Esophagus (tissue), 2 donors: ENCODE measurements at regions not wholly inside any gene's neighbourhood (a gene's known extent, or its start where the extent isn't known, plus 50 kb on each side); places are given as distances from the start of the nearest gene placed in this dataset.

Experiments used
- H3K27ac ChIP-seq, 2 donors: one replicate each; pipeline ENCODE4 v1.5.1; 2013; ENCODE audit warnings: low read depth in 2 of 2, mild to moderate bottlenecking in 2 of 2, inconsistent platforms in 1 of 2, low read length in 1 of 2, moderate library complexity in 1 of 2
- H3K27me3 ChIP-seq, 2 donors: one replicate each; pipeline ENCODE4 v1.6.1; 2013; ENCODE audit warnings: low read length in 2 of 2, control low read depth in 1 of 2, mild to moderate bottlenecking in 1 of 2; ENCODE audit not compliant: insufficient read depth in 2 of 2, control insufficient read depth in 1 of 2
- H3K36me3 ChIP-seq, 2 donors: one replicate each; pipeline ENCODE4 v1.6.1; 2013; ENCODE audit warnings: low read length in 1 of 2; ENCODE audit not compliant: control insufficient read depth in 2 of 2, insufficient read depth in 2 of 2
- H3K4me1 ChIP-seq, 2 donors: one replicate each; pipeline ENCODE4 v1.6.1; 2013; ENCODE audit warnings: low read length in 1 of 2; ENCODE audit not compliant: control insufficient read depth in 2 of 2, insufficient read depth in 2 of 2
- H3K4me3 ChIP-seq, 2 donors: one replicate each; pipeline ENCODE4 v1.5.1; 2013; ENCODE audit warnings: low read length in 2 of 2, mild to moderate bottlenecking in 2 of 2, low read depth in 1 of 2, moderate library complexity in 1 of 2
- H3K9me3 ChIP-seq, 2 donors: one replicate each; pipeline ENCODE4 v1.6.1; 2013; ENCODE audit warnings: mild to moderate bottlenecking in 2 of 2, low read depth in 1 of 2, low read length in 1 of 2, moderate library complexity in 1 of 2; ENCODE audit not compliant: control insufficient read depth in 2 of 2, insufficient read depth in 1 of 2
- WGBS, 2 donors: extraction: QIAGEN DNeasy Blood & Tissue Kit; methylation state at CpG; one replicate each; pipeline ENCODE4 v1.1.7; 2013; 5-methylcytosine and 5-hydroxymethylcytosine counted together
- donor health status: healthy with polysubstance abuse.
- donor health status: Bipolar disorder and iron deficiency.

DNA sequence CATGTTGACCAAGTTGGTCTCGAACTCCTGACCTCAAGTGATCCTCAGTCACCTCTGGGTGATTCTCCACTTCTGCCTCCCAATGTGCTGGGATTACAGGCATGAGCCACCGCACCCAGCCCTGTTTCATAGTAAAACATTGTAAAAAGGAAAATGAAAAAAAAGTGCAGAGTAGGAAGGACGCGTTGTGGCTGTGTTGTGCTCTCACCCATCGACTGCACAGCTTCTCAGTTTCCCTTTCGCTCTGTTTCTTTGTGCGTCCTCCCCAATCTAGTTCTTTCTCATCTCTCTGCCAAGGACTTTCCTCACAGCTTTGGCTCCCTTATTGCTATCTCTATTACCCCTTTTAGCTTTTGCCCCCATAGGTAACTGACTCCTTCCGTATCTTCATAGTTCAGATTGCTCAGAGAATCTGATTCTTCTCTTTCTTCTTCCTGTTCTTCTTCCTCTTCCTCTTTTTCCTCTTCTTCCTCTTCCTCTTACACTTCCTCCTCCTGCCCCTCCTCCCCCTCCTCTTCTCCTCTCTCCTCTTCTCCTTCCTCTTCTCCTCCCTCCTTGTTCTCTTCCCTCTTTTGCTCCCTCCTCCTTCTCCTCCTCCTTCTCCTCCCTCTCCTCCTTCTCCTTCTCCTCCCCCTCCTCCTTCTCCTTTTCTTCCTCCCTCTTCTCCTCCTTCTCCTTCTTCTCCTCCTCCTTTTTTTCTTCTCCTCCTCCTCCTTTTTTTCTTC is 81.1 kb upstream of the VGLL4 start:
- H3K27ac ChIP-seq, result no peak overlapping the region
- H3K4me3 ChIP-seq, result no peak overlapping the region
- no peaks in the 10 kb centered on the region for H3K9me3 ChIP-seq
- no peaks in the 10 kb centered on the region for H3K4me1 ChIP-seq
- H3K27me3 ChIP-seq, result no peaks in the 10 kb centered on the region
- 85 to 88% methylated on average over 8 of the region's 8 CpGs for WGBS, 2 donors
- H3K36me3 ChIP-seq, result no peaks in the 10 kb centered on the region

DNA sequence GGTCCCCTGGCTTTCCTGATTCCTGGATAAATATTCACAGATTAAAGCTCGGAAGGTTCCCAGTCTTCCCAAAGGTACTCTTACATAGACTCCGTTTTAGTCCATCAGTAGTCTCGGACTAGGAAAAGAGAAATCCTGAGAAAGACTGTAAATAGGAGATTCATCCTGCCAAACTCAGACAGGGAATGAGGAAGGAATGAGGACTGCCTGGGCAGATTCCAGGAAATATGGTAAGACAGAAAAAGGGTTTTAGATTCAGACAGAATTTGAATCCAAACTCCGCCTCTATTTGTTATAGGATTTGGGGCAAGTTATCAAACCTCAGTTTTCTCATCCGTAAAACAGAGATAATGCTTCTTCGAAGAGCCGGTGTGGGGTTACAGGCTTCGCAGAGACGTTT is 77.8 kb upstream of the VGLL4 start:
- Histone ChIP-seq H3K27ac (peak overlapping the region; percentile 99), H3K9me3 (no peaks in the 10 kb centered on the region), H3K4me3 (peak overlapping the region in 1 of 2 donors; percentile 83), H3K27me3 (no peaks in the 10 kb centered on the region), H3K36me3 (no peaks in the 10 kb centered on the region), H3K4me1 (no peaks in the 10 kb centered on the region)
- WGBS, 2 donors, result 60 to 73% methylated on average over 9 of the region's 9 CpGs

- no peaks in the 10 kb centered on the region for H3K4me1 ChIP-seq
- H3K36me3 ChIP-seq, result no peaks in the 10 kb centered on the region
- H3K9me3 ChIP-seq, result no peaks in the 10 kb centered on the region
- H3K27ac ChIP-seq, result peak overlapping the region; percentile 99
- H3K4me3 ChIP-seq, result peak overlapping the region; percentile 83 to 91
- H3K27me3 ChIP-seq, result no peaks in the 10 kb centered on the region
- 20 to 24% methylated on average over 8 of the region's 8 CpGs for WGBS, 2 donors
These were observed 77.2 kb upstream of the VGLL4 start for GRCh38 chr3:11720917-11721411.

DNA sequence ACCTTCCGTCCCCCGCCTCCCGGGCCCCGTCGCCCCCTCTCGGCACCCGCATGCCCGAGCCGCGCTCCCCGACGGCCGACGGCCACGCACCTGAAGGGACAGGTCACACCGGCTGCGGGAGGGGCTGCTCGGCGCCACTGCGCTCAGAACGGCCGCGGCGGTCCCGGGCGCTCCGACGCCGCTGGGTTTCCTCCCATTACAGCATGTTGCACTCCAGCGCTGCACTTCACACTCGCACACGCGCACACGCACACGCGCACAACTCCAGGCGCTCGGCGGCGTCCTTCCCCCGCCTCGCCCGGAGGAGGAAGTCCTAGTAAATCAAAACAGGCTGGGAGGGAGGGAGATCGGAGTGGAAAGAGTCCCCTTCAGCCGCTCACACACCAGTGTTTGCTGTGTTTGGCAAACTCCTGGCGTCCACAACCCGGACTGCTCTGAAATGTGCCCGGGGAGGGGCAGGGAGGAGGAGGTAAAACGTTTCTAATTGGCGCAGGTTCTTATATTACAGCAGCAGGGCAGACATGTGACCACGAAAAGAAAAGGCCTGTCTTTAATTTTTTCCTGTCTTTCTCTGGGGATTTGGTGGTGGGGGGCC is 76.7 kb upstream of the VGLL4 start:
- H3K4me1 ChIP-seq, result no peaks in the 10 kb centered on the region
- no peaks in the 10 kb centered on the region for H3K36me3 ChIP-seq
- WGBS, 2 donors, result 0 to 1% methylated on average over 51 of the region's 51 CpGs
- no peaks in the 10 kb centered on the region for H3K9me3 ChIP-seq
- H3K27ac ChIP-seq, result peak overlapping the region; percentile 99
- H3K4me3 ChIP-seq, result peak overlapping the region; percentile 83 to 91
- no peaks in the 10 kb centered on the region for H3K27me3 ChIP-seq

DNA sequence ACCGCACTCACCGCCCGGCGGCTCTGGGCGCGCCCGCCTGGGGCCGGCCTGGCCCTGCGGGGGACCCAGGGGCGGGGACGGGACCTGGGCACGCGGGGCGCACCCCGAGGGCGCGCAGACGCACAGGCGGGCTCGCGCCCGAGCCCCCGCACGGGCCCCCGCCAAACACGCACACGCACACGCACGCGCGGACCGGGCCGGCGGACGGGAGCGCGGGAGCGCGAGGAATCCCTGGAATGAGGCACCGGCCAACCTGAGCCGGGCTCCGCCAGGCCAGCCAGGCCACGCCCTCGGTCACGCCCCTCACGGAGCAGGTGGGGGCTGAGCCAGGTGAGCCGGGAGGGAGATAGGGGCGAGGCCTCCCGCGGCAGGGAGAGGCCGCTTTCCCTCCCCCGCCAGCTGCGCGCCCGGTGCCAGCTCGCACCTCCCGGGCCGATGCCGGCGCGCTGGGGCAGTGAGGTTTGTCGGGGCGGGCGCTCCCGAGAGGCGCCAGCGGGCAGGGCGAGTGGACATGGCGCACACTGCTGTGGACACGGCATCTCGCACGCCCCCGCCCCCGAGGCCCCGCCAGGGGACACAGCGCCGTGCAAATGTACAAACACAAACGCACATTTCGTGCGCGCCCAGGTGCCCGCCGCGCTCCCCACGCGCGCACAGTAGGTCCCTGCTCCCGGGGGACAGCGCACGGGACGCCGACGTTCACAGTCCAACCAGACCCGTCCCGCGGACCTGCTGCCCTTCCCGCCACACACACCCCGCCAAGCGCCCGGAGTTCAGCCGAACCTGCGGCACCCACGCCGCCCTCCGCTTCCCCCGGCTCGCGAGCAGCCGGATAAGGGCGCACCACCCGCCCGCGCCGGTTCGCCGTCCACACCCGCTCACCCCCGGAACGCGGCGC is 75.9 kb upstream of the VGLL4 start:
- Histone ChIP-seq H3K36me3 (no peaks in the 10 kb centered on the region), H3K4me3 (peak overlapping the region; percentile 83 to 91), H3K9me3 (no peaks in the 10 kb centered on the region), H3K27ac (peak overlapping the region; percentile 99), H3K4me1 (no peaks in the 10 kb centered on the region), H3K27me3 (no peaks in the 10 kb centered on the region)
- WGBS, 2 donors, result 0% methylated on average over 102 to 121 of the region's 121 CpGs

- H3K4me3 ChIP-seq, result peak overlapping the region; percentile 83 to 91
- H3K27me3 ChIP-seq, result no peaks in the 10 kb centered on the region
- 0 to 1% methylated on average over 37 to 44 of the region's 44 CpGs for WGBS, 2 donors
- H3K27ac ChIP-seq, result peak overlapping the region; percentile 99
- peaks cover 0 to under 1% of the 10 kb centered on the region in 2 donors for H3K4me1 ChIP-seq
- H3K36me3 ChIP-seq, result no peaks in the 10 kb centered on the region
- no peaks in the 10 kb centered on the region for H3K9me3 ChIP-seq
These were observed 75.1 kb upstream of the VGLL4 start for GRCh38 chr3:11718637-11719405.

DNA sequence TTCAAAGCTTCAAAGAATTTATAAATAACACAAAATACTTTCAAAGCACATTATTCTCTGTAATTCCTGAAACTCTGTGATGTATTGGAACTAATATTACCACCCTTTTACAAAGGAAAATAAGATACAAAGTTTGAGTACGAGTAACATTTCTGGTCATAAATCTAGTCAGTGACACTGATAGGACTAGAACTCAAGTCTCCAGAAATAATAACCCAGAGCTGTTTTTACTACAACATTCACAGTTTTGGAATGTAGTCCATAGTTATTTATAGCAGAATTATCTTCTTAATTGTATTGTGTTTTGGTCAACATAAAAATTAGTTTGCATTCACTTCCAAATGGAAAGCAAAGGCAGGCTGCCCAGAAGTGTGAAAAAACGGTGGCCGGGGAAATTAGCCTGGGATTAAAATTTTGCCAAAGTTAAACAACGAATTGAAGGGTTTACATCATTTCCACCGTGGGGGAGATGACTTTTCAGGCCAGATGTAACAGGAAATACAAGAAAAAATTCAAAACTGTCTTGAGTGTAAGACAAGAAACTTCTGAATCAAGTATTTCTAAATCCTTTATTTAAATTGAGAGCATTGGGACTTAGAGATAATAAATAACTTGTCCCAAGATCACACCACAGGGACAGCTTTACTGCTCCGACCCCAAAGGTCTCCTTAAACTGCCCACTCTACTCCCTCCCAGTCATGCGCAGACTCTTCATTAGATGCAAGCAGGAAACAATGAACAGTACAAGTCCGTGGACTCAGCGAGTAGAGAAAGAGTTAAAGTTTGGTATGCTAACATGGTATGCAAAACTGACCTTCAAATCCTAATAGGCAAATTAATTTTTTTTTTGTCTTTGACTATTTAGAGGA is 74.3 kb upstream of the VGLL4 start:
- no peaks in the 10 kb centered on the region for H3K27me3 ChIP-seq
- 9% methylated on average over 9 of the region's 9 CpGs for WGBS, 2 donors
- H3K36me3 ChIP-seq, result no peaks in the 10 kb centered on the region
- peak overlapping the region; percentile 83 to 91 for H3K4me3 ChIP-seq
- H3K9me3 ChIP-seq, result no peaks in the 10 kb centered on the region
- peaks cover 0 to 4% of the 10 kb centered on the region in 2 donors for H3K4me1 ChIP-seq
- H3K27ac ChIP-seq, result peak overlapping the region; percentile 75 to 99

GRCh38 chr3:11717301-11717700 is 73.6 kb upstream of the VGLL4 start:
- no peaks in the 10 kb centered on the region for H3K27me3 ChIP-seq
- WGBS, 2 donors, result 21 to 31% methylated on average over 6 of the region's 6 CpGs
- H3K27ac ChIP-seq, result peak overlapping the region in 1 of 2 donors; percentile 31
- no peaks in the 10 kb centered on the region for H3K36me3 ChIP-seq
- peaks cover 0 to 9% of the 10 kb centered on the region in 2 donors for H3K4me1 ChIP-seq
- no peaks in the 10 kb centered on the region for H3K9me3 ChIP-seq
- H3K4me3 ChIP-seq, result no peak overlapping the region
